IPS-NIHi7 (cell line): ENCODE measurements at regions not wholly inside any gene's neighbourhood (a gene's known extent, or its start where the extent isn't known, plus 50 kb on each side); places are given as distances from the start of the nearest gene placed in this dataset.
"Not testable (repeated sequence)": the region's sequence is repeated elsewhere in the genome, so short reads cannot be mapped to it uniquely, and the experiment has no call there.

ENCODE experiments used
- DNase-seq: peaks from one replicate; pipeline ENCODE4 v3.0.0; 2012; ENCODE audit warnings: mixed read lengths; ENCODE audit errors: extremely low spot score

DNA sequence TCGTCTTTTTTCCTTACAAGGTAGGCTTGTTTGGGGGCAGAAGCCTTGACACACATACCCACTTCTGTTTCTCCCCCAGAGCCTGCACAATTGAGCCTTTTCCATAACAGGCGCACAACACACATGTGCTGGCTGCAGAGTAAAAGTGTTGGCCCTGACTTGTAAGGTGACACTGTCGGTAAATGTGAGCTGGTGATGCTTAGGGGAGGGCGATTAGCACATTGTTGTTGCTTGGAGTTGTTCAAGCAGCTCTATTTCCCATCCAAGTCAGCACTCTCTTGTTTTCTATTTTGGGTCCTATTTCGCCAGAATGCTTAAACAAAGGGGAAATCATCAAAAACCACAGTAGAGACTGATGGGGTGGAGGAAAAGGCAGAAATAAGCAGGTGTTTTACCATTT, 51.9 kb upstream of the PTPRJ start:
- no peak for DNase-seq

DNA sequence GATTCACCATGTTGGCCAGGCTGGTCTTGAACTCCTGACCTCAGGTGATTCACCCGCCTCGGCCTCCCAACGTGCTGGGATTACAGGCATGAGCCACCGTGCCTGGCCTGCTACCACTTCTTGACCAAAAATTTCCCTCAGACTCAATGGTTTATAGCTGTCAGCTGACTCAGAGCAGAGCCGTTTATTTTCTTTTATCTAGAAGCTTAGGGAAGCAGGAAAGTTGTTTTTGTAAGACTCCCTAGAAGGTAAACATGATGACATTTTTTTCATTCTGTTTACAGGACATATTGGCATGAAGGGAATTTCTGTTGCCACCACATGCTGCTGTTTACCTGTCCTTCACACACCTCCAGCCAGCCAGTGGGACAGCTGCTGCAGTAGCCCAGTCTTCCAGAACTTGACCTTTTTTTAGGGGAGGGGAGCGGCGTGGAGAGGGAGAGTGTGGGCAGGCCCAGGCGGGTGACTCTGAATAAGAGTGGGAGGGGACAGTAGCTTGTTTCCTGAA, 56.1 kb upstream of the PTPRJ start:
- no peak for DNase-seq

DNA sequence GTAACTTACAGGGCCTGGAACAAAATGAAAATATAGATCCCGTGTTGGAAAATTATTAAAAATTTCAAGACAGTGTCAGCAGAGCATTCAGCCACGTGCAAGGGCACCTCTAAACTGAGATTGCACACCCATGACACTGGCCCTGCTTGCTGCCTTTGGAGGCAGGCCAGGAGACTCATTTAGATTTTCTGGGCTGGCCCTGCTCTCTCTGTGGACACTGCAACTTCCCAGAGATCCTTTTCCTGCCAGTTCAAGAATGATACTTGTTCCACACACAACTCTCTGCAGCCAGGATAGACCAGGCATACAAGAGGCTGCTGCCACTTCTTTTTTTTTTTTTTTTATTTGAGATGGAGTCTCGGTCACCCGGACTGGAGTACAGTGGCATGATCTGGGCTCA, 56.7 kb upstream of the PTPRJ start:
- no peak for DNase-seq

DNA sequence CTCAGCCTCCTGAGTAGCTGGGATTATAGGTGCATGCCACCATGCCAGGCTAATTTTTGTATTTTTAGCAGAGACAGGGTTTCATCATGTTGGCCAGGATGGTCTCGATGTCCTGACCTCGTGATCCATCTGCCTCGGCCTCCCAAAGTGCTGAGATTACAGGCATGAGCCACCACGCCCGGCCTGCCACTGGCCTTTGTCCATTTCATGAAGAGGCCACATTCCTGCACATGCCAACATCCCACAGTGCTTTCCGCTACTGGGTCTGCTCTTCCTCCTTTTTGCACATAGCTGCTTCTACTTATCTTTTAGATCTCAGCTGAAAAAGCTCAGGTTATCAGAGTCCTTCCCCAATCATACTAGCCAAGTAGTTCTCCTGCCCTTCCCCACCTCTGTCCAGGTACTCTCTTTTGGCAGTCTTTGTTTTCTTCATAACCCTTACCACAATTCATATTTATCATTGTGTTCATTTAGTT, 59.2 kb upstream of the PTPRJ start:
- DNase-seq = not testable (repeated sequence)

DNA sequence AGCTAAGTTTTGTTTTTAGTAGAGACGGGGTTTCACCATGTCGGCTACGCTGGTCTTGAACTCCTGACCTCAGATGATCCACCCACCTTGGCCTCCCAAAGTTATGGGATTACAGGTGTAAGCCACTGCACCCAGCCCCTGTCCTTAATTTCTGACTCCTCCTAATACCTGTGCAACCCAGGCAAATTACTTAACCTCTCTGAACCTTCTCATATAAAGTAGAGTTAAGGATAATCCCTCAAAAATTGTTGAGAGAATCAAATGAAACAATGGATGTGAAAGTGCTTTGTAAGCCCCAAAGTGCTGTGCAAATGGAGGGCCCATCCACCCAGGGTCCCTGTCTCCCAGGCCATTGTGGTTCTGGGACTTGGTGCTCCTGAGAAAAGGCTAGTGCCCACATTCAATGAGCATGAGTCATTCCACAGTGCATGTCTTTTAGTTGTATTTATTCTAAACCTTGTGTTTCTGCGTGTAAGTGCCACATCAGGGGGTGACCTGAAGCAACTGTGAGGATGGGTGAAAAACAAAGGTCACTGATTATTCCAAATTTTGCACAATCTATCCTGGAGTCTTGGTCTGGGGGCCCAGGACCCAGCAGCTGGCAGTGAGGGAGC, 61.4 kb upstream of the PTPRJ start:
- no peak for DNase-seq

DNA sequence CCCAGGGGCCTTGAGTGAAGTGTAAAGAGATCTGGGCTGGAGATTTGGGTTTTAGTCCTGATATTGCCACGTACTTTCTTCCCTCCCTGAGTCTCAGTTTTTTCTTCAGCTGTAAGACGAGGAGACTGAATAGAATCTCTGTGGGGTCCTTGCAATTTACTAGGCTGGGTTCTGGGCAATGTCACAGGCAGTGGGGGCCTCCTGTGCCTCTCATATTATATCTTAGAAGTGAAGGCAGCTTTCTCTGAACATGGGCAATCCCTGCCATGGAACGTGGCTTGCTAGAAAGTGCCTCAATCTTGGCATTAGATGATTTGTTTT, 62.0 kb upstream of the PTPRJ start:
- DNase-seq = no peak

DNA sequence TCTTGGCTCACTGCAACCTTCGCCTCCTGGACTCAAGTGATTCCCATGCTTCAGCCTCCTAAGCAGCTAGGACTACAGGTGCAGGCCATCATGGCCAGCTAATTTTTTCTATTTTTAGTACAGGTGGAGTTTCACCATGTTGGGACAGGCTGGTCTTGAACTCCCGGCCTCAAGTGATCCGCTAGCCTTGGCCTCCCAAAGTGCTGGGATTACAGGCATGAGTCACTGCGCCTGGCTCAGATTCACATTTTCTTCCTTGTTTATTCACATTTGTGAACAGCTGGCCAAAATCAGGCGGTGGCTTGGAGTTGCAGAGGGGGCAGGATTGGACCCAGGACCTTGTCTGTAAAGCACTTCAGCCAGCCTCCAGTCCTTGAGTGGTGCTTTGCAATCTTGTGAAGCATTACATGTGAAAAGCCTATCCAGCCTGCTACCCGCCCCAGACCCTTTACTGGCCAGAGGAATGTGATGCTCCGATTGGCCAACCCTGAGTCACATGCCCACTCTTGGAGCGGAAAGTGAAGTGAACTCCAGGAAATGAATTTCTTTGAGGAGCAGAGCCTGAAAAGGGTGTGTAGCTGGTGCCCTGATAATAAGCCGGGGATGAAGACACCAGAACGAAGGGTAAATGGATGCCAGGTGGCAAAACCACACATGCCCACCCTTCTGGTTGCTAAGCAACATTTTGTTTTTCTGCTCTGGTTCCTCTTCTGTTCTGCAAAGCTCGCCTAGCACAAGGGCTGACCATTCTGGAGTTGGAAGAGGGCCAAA, 62.6 kb upstream of the PTPRJ start:
- DNase-seq = peak; percentile 74

DNA sequence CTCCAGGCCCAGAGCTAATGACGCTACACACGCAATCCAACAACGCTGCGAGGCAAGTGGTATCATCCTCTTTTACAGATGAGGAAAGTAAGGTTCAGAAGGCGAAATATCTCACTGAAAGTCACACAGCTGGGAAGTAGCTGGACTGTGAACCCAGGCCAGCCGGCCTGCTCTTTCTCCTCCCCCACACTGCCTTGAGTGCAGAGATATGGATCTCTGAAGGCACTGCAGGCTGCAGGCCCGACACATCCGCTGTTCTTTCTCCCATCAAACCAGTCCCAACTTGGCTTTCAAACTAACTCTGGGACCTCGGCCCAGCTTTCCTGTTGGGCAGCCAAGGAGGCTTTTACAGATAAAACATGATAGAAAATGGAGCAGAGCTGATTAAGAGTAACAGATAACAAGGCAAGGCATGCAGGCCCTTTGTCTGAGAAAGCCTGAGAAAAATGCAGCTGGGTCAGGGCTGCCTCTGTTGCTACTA, 64.0 kb upstream of the PTPRJ start:
- DNase-seq = no peak

DNA sequence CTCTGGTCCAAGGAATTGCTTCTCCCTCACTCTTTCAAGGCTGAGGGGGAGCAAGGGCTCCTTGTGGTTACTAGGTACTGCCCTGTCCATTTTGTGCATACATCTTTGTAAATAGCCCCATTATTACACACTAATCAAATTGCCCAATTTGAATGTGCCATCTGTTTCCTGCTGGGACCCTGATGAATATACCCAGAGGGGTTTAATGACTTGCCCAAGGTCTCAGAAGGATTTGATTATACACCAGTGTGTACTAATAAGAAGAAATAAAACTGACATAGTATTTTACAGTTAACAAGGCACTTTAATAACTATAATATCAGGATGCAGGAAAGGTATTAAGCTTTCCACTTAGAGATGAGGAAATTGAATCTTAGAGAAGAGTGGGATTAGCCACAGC, 64.6 kb upstream of the PTPRJ start:
- DNase-seq = no peak

DNA sequence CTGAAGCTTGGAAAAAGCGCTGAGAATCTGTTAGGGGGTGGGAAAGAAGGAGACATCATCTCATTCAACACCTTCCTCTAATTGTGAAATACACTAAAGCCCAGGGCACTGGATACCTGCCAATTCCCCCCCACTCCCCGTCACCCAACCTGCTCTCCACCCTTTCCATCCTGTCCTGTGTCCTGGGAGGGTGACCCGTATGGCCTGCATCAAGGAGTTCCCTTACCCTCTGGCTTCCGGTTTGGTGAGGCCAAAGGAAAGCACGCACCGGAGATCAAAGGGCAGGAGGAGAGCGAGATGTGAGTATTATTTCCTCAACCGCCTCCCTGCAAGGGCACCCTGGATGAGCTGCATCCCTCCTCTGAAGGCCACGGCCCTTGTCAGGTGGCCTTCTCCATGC, 65.0 kb upstream of the PTPRJ start:
- DNase-seq = no peak

DNA sequence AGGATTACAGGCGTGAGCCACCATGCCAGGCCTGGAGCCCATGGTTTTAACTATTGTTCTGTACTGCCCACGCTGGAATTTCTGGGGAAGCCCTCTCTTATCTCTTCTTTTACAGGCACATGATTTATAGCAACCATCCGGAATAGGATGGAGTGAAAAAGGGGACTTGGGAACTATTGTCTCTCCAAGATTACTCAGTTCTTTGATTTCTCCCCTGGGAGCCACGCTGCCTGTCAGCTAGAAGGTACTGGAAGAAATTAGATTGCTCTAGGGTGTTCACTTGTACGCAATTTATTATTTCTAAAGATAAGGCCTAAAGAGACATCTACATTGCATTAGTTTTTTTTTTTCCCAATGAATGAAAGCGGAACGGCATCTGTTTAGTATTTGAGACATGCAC, 65.6 kb upstream of the PTPRJ start:
- no peak for DNase-seq

DNA sequence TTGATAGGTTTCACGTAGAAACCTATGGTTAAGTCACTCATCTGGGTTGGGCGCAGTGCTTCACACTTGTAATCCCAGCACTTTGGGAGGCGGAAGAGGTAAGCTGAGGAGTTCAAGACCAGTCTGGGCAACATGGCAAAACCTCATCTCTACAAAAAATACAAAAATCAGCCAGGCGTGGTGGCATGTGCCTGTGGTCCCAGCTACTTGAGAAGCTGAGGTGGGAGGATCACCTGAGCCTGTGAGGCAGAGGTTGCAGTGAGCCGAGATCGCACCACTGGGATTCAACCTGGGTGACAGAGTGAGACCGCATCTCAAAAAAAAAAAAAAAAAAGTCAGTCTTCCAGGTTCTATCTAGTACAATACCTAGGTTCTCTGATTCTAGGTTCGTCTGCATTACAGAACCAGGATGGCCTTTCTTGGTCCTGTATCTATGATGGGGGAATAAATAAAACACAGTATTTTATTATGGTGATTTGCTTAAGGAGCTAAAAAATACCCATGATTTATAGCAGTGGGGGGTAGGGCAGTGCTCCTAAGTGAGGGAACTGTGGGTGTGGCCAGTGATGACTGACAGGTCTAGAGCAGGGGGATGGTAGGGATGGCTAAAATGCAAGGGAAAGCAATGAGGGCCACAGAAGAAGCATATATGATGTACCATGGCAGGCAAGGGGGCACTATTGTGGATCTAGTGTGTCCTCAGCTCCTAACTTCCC, 65.5 kb upstream of the NUP160 start:
- DNase-seq = no peak

DNA sequence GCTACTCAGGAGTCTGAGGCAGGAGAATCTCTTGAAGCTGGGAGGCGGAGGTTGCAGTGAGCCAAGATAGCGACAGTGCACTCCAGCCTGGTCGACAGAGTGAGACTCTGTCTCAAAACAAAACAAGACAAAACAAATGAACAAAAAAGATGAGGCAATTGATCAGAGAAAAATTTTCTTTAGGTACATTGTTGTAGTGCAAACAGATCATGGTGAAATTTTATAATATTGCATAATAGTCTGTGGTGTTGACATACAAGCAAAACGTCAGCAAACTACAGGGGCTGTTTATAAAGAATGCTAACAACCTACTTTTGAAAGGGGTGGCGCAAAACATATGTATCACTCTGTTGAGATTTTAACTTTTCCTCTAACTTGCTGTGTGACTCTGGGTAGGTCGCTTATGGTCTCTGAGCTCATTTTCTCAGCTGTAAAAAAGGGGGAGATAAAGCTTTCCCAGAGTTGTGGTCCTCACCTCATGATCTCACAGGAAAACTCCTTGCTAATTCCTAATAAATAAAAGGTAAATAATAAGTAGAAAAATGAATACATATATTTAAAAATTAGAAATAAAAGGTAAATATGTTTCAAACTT, 64.8 kb upstream of the NUP160 start:
- DNase-seq = no peak

DNA sequence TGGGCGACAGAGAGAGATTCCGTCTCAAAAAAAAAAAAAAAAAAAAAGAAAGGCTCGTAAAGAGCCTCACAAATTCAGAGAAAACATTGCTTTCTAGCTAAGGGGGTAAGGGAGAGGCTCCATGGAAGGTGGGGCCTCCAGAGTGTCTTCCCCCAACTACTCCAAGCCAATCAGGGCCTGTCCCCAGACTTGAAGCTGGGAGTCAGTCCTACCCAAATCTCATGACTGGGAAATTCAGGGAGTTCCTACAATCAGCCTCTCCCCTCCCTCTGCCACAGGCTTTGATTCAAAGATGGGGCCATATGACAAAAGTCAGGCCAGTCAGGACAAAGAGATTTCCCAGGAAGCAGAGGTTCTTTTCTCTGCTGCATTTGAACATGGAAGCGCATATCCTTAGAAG, 63.0 kb upstream of the NUP160 start:
- DNase-seq = no peak

DNA sequence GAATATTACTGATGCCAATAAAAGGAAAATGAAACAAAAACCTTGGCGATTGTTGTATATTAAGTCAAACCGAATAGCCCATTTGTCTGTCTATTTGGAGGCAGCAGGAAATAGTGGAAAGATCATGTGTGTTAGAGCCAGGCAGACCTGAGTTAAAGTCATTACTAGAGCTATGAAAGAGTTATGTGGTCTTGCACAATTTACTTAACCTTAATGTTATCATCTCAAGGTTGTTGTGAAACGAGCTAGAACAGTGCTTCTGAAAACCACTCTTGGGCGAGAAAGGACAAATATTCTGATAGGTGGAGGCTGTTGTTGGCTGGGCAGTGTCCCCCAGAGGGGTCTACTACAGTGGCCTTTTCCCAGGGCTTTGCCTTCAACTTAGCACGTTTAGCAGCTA, 60.0 kb upstream of the NUP160 start:
- DNase-seq = no peak

DNA sequence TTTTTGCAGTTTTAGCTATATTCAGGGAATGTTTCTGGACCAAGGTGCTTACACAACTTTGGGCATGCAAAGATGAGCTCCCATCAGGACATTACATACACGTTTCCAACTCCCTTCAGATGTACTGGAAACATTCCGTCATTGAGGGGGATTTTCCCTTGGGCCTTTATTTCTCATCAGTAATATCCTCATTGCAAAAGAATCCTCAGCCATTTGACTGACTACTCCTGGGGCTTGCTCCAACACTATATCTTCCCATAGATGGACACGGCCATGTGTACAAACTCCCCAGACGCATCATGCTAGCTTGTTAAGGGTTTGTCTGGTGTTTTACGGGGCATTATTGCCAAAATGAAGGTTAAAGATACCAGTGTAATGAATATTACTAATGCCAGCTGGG, 59.3 kb upstream of the NUP160 start:
- DNase-seq = no peak

DNA sequence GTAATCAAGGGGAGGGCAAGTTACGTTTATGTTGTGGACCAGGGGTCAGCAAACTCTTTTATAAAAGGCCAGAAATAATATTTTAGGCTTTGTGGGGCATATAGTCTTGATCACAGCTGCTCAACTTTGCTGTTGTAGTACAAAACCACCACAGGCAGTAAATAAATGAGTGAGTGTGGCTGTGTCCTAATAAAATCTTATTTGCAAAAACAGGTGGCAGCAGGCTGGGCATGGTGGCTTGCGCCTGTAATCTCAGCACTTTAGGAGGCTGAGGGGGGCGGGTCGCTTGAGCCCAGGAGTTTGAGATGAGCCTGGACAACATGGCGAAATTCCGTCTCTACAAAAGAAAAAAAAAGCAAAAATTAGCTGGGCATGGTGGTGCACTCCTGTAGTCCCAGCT, 57.9 kb upstream of the NUP160 start:
- no peak for DNase-seq

DNA sequence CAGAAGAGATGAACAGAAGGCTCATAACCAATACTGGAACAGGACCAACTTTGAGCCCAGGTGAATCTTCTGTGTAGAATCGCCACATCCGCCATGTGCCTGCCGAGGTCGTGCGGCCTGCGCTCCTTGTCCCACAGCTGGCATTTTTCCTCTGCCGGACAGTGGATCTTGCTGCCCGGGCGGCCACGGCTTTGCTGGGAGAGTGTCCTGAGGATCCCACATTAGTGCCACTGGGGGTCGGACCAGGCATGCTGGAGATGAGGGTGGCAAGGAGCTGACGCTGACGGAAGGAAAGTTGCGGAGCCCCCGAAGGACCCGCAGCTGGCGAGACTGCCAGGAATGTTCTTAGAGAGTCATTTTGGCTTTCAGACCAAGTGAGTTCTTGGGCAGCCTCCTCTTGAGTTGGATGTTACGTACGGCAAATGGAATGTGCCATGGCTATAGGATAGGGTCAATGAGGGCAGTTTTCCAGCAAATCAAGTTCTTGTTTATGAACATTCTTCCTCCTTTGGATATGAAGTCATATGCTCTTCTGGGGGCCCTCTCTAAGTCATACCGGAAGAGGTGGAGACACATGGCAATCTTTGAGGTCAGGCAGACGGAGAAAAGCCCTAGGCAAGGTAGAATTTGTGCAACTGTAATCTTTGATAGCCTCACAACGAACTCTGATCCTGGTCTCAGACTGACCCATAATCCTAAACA, 57.4 kb upstream of the NUP160 start:
- no peak for DNase-seq

DNA sequence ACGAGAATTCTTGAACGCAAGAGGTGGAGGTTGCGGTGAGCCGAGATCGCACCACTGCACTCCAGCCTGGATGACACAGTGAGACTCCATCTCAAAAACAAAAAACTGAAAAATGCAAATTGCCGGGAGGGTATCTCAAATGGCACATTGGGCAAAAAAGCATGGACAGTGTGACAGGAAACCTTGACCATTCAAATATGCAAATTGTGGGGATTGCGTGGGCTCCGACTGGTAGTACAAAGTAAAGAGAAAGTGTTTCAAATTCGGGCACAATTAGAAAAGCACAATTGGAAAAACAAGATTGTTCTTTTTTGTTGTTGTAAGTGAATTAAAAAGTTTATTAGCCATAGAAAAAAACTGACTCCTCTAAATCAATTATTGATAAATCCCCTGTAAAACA, 56.7 kb upstream of the NUP160 start:
- DNase-seq = no peak

DNA sequence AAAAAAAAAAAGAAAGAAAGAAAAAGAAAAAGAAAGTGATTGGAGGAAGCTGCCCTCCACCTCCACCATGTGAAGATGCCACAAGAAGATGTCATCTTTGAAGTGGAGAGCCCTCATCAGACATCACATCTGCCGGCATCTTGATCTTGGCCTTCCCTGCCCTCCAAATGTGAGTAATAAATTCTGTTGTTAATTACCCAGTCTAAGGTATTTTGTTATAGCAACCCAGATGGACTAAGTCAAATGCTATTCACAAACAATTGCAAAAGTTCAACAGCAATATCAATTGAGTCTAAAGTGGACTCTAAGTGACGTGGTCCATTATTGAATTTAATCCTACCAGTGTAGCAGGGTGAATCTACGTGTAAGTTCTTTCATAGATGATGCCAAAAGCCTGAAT, 55.9 kb upstream of the NUP160 start:
- DNase-seq = no peak

DNA sequence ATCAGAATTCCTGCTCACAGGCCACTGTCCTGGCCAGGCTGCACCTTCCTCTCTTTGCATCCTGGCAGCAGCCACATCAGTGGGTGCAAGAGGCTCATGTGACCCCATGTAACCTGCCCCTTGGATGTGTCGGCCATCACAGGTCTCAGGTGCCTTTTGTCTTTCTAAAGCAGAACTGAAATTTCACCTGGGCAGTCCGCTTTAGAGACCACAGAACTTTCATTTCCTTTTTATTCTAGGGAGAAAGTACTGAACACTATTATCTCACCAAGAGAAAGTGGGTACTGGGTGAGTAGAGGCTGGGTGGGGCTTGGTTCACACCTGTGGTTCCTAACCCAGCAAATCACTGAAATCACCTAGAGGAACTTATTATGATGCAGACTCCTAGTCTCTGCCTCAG, 51.7 kb upstream of the NUP160 start:
- DNase-seq = no peak
